Suprapubic skin (tissue), 4 donors: ENCODE measurements at regions not wholly inside any gene's neighbourhood (a gene's known extent, or its start where the extent isn't known, plus 50 kb on each side); places are given as distances from the start of the nearest gene placed in this dataset.

ENCODE experiments used
- DNase-seq, 2 donors: peaks; one replicate each; pipeline ENCODE4 v3.0.0-alpha.2; 2019; ENCODE audit warnings: low spot score in 2 of 2
- H3K27ac ChIP-seq: fragments of 200-600 bp; sonication (generic); one replicate; pipeline ENCODE4 v1.5.1; 2019
- H3K27me3 ChIP-seq: fragments of 200-600 bp; sonication (generic); one replicate; pipeline ENCODE4 v1.5.1; 2019
- H3K36me3 ChIP-seq: fragments of 200-600 bp; sonication (generic); one replicate; pipeline ENCODE4 v1.5.1; 2019
- H3K4me1 ChIP-seq: fragments of 200-600 bp; sonication (generic); one replicate; pipeline ENCODE4 v1.5.1; 2019
- H3K4me3 ChIP-seq: fragments of 200-600 bp; sonication (generic); one replicate; pipeline ENCODE4 v1.5.1; 2019; ENCODE audit warnings: mild to moderate bottlenecking
- H3K9me3 ChIP-seq: fragments of 200-600 bp; sonication (generic); one replicate; pipeline ENCODE4 v1.5.1; 2019
- EP300 ChIP-seq: sonication (generic); formaldehyde crosslinking; IDR thresholded peaks from one replicate; pipeline ENCODE4 v1.6.1; 2017; ENCODE audit warnings: antibody characterized with exemption
- POLR2A ChIP-seq, 2 donors: fragments of 450-650 bp; IDR thresholded peaks; one replicate each; pipeline ENCODE4 v1.6.1; 2017; ENCODE audit warnings: antibody characterized with exemption in 2 of 2, mild to moderate bottlenecking in 2 of 2, moderate library complexity in 2 of 2
- POLR2AphosphoS5 ChIP-seq, 3 donors: sonication (generic); formaldehyde crosslinking; IDR thresholded peaks; one replicate each; pipeline ENCODE4 v1.6.1; 2017; ENCODE audit warnings: antibody characterized with exemption in 3 of 3
- WGBS: methylation state at CpG from one replicate; pipeline ENCODE4 v1.1.5; 2018; 5-methylcytosine and 5-hydroxymethylcytosine counted together
- TF ChIP-seq, protein P1 (sequence below), 2 donors: fragments of 200-600 bp in 1 of 2; fragments of 450-650 bp in 1 of 2; sonication (generic) in 1 of 2; IDR thresholded peaks; one replicate each; pipeline ENCODE4 v1.5.1; 2016 to 2019; ENCODE audit warnings: antibody characterized with exemption in 2 of 2, mild to moderate bottlenecking in 1 of 2, moderate library complexity in 1 of 2

DNA sequence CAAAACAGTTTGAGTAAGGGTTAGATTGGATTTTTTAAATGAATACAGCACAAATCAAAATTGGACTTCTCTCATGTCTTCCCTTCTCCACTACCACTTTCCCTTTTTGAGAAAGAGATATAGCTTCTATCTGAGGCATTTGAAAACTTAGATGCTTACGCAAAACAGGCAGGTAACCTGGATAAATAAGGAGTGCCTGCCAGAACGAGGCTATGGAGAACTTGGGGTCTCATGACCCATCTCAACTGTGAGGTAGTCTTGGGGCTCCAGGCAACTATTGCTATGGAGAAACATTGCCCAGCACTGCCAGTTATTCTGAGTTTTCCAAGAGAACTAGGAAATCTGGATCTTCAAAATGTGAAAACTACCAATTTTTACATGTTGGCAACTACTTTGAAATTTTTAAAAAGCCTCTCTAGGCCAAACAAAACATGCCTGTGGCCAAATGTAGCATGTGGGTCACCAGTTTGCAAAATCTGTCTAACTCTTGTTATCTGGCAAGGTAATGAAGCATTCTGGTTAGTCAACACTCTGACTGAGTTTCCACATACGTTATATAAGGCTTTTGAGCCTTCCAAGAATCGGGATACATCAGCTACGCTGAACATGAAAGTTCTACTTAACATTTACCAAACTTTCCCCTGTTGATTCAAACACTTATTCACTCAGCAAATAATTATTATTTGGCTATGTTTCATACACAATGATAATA is 752.7 kb downstream of the KCNA4 start:
- no peaks in the 10 kb centered on the region for H3K9me3 ChIP-seq
- no peak overlapping the region for H3K4me3 ChIP-seq
- H3K4me1 ChIP-seq = no peaks in the 10 kb centered on the region
- no peaks in the 10 kb centered on the region for H3K36me3 ChIP-seq
- DNase-seq = no peak
- no peaks in the 10 kb centered on the region for H3K27me3 ChIP-seq
- no peak for TF ChIP-seq POLR2A (IDR thresholded peaks at IDR 0.05)
- TF ChIP-seq, protein P1, sequence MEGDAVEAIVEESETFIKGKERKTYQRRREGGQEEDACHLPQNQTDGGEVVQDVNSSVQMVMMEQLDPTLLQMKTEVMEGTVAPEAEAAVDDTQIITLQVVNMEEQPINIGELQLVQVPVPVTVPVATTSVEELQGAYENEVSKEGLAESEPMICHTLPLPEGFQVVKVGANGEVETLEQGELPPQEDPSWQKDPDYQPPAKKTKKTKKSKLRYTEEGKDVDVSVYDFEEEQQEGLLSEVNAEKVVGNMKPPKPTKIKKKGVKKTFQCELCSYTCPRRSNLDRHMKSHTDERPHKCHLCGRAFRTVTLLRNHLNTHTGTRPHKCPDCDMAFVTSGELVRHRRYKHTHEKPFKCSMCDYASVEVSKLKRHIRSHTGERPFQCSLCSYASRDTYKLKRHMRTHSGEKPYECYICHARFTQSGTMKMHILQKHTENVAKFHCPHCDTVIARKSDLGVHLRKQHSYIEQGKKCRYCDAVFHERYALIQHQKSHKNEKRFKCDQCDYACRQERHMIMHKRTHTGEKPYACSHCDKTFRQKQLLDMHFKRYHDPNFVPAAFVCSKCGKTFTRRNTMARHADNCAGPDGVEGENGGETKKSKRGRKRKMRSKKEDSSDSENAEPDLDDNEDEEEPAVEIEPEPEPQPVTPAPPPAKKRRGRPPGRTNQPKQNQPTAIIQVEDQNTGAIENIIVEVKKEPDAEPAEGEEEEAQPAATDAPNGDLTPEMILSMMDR (IDR thresholded peaks at IDR 0.05) = no peak
- TF ChIP-seq POLR2AphosphoS5 (IDR thresholded peaks at IDR 0.05) = no peak
- no peak for TF ChIP-seq EP300
- H3K27ac ChIP-seq = no peak overlapping the region
- 68% methylated on average over 5 of the region's 5 CpGs for WGBS

DNA sequence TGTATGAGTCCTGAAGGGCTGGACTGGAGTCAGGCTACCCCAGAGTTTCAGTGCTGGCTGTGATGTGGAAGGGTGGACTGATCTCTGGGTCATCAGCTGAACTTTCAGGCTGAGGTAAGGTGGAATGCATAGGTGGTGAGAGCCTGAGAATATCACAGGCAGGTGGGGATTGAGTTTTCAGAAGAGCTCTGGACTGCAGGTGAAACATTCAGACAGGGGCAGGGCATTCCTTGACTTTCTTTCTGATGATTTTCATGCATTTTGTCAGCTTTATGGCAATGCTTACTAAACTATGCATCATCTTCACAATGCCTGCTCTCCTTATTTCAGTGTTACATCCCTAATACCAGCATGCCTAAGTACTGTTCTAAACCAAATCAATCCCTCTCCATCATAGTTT is 755.0 kb downstream of the KCNA4 start:
- TF ChIP-seq POLR2AphosphoS5 (IDR thresholded peaks at IDR 0.05) = no peak
- TF ChIP-seq POLR2A (IDR thresholded peaks at IDR 0.05) = no peak
- TF ChIP-seq, protein P1 (IDR thresholded peaks at IDR 0.05) = no peak
- TF ChIP-seq EP300 = no peak
- DNase-seq = no peak
- Histone ChIP-seq H3K4me3 (no peak overlapping the region), H3K4me1 (no peaks in the 10 kb centered on the region), H3K27me3 (no peaks in the 10 kb centered on the region), H3K27ac (no peak overlapping the region), H3K9me3 (no peaks in the 10 kb centered on the region), H3K36me3 (no peaks in the 10 kb centered on the region)

DNA sequence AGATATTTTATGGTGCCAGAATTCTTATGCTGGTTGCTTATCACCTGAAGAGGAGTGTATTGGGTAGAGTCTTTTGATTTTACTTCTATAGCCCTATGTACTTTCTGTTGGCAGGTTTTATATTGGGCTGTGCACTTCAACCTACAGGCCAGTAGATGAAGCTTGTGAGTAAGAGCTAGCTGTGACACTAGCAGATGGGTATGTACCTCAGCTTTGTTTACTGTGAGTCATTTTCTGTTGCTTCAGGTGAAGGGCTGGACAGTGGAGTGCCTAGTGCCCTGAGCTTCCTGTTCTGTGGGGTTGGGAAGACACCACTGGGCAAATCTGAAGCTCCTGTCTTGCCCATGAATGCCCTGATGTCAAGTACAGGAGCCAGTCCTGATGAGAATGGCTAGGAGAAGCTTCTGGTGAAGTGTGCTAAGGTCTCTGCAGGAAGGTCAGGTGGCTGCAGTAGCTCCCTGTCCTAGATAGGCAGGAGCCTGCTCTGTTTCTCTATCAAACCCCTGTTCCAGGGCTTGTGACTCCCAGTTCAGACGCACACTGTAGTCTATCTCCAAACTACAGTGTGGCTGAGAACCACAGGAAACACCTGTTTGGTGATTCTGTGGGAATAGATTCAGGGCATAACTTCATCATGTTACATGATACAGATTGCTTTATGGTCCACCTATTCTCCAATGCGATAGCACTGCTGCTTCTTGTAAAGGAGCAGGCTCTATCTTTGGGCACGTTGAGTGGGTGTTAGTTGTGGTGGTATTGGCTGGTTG is 755.7 kb downstream of the KCNA4 start:
- no peak overlapping the region for H3K27ac ChIP-seq
- H3K9me3 ChIP-seq = no peaks in the 10 kb centered on the region
- H3K36me3 ChIP-seq = no peaks in the 10 kb centered on the region
- no peak for DNase-seq
- WGBS = 90% methylated on average over 3 of the region's 3 CpGs
- no peak overlapping the region for H3K4me3 ChIP-seq
- H3K27me3 ChIP-seq = no peaks in the 10 kb centered on the region
- no peaks in the 10 kb centered on the region for H3K4me1 ChIP-seq
- no peak for TF ChIP-seq EP300
- no peak for TF ChIP-seq POLR2A (IDR thresholded peaks at IDR 0.05)
- TF ChIP-seq, protein P1 (IDR thresholded peaks at IDR 0.05) = no peak
- TF ChIP-seq POLR2AphosphoS5 (IDR thresholded peaks at IDR 0.05) = no peak

DNA sequence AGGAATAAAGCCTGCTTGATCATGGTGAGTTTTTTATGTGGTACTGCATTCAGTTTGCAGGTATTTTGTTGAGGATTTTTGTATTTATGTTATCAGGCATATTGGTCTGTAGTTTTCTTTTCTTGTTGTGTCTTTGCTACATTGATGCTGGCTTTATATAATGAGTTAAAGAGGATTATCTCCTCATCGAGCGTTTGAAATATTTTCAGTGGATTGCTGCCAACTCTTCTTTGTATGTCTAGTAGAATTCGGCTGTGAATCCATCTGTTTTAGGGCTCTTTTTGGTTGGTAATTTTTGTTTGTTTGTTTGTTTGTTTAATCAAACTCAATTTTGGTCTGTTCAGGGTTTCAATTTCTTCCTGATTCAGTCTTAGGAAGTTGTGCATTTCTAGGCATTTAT is 758.4 kb downstream of the KCNA4 start:
- no peaks in the 10 kb centered on the region for H3K4me1 ChIP-seq
- no peak overlapping the region for H3K27ac ChIP-seq
- TF ChIP-seq EP300 (no peak), POLR2AphosphoS5 (IDR thresholded peaks at IDR 0.05) (no peak)
- H3K36me3 ChIP-seq = no peaks in the 10 kb centered on the region
- no peak for DNase-seq
- 41% methylated on average over 3 of the region's 3 CpGs for WGBS
- H3K27me3 ChIP-seq = no peaks in the 10 kb centered on the region
- no peaks in the 10 kb centered on the region for H3K9me3 ChIP-seq
- no peak overlapping the region for H3K4me3 ChIP-seq

DNA sequence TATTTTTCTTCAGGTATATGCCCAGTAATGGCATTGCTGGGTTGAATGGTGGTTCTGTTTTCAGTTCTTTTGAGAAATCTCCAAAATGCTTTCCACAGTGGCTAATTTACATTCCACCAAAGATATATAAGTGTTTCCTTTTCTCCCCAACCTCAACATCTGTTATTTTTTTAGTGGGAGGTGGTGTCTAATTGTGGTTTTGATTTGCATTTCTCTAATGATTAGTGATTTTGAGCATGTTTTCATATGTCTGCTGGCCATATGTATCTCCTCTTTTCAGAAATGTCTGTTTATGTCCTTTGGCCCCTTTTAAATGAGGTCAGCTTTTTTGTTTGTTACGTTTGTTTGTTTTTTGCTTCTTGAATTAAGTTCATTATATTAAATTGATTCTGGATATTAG is 760.2 kb downstream of the KCNA4 start:
- TF ChIP-seq, protein P1 (IDR thresholded peaks at IDR 0.05) = no peak
- TF ChIP-seq EP300 = no peak
- TF ChIP-seq POLR2AphosphoS5 (IDR thresholded peaks at IDR 0.05) = no peak
- no peak for TF ChIP-seq POLR2A (IDR thresholded peaks at IDR 0.05)
- no peak for DNase-seq
- no peaks in the 10 kb centered on the region for H3K36me3 ChIP-seq
- H3K27ac ChIP-seq = no peak overlapping the region
- no peak overlapping the region for H3K4me3 ChIP-seq
- H3K27me3 ChIP-seq = no peaks in the 10 kb centered on the region
- H3K4me1 ChIP-seq = no peaks in the 10 kb centered on the region
- 0% methylated on average over 1 of the region's 1 CpG for WGBS
- H3K9me3 ChIP-seq = no peaks in the 10 kb centered on the region
